H9 (cell line): ENCODE measurements at regions not wholly inside any gene's neighbourhood (a gene's known extent, or its start where the extent isn't known, plus 50 kb on each side); places are given as distances from the start of the nearest gene placed in this dataset.

Experiments
- DNase-seq: peaks from one replicate; pipeline ENCODE4 v3.0.0-alpha.2; 2017
- H2AFZ ChIP-seq: one replicate; pipeline ENCODE4 v1.6.1; 2013; ENCODE audit warnings: mild to moderate bottlenecking, low read length, control low read depth, moderate library complexity
- H2AK5ac ChIP-seq: 2 replicates; pipeline ENCODE4 v1.6.1; 2013; ENCODE audit warnings: low read length, control low read depth, mixed read lengths; ENCODE audit not compliant: insufficient read length
- H2BK120ac ChIP-seq: one replicate; pipeline ENCODE4 v1.6.1; 2013; ENCODE audit warnings: low read depth, mild to moderate bottlenecking, low read length, control low read depth, inconsistent platforms; ENCODE audit not compliant: poor library complexity, severe bottlenecking
- H2BK12ac ChIP-seq: 2 replicates; pipeline ENCODE4 v1.6.1; 2013; ENCODE audit warnings: low read length, control low read depth, mixed read lengths, low read depth; ENCODE audit not compliant: insufficient read length
- H2BK15ac ChIP-seq: 2 replicates; pipeline ENCODE4 v1.6.1; 2013; ENCODE audit warnings: low read depth, low read length, control low read depth
- H2BK20ac ChIP-seq: one replicate; pipeline ENCODE4 v1.6.1; 2013; ENCODE audit warnings: low read depth, mild to moderate bottlenecking, low read length, control low read depth, inconsistent platforms; ENCODE audit not compliant: poor library complexity, severe bottlenecking
- H2BK5ac ChIP-seq: 2 replicates; pipeline ENCODE4 v1.6.1; 2013; ENCODE audit warnings: low read length, control low read depth, mixed read lengths; ENCODE audit not compliant: insufficient read length
- H3K14ac ChIP-seq: 2 replicates; pipeline ENCODE4 v1.6.1; 2013; ENCODE audit warnings: low read length, control low read depth; ENCODE audit not compliant: insufficient read depth
- H3K18ac ChIP-seq: 2 replicates; pipeline ENCODE4 v1.6.1; 2013; ENCODE audit warnings: low read depth, mild to moderate bottlenecking, mixed read lengths, low read length, control low read depth; ENCODE audit not compliant: insufficient read length
- H3K23ac ChIP-seq: 2 replicates; pipeline ENCODE4 v1.6.1; 2013; ENCODE audit warnings: low read length, control low read depth, mixed read lengths, low read depth; ENCODE audit not compliant: insufficient read length
- H3K23me2 ChIP-seq: 2 replicates; pipeline ENCODE4 v1.6.1; 2013; ENCODE audit warnings: low read depth, mild to moderate bottlenecking, mixed read lengths, low read length, control low read depth; ENCODE audit not compliant: insufficient read length, poor library complexity, severe bottlenecking
- H3K27ac ChIP-seq: 2 replicates; pipeline ENCODE4 v1.5.1; 2013; ENCODE audit warnings: low read length, control low read depth, mixed read lengths, low read depth; ENCODE audit not compliant: insufficient read length
- H3K27me3 ChIP-seq: 2 replicates; pipeline ENCODE4 v1.6.1; 2013; ENCODE audit warnings: low read length, control low read depth, inconsistent platforms; ENCODE audit not compliant: insufficient read depth
- H3K4ac ChIP-seq: 2 replicates; pipeline ENCODE4 v1.6.1; 2013; ENCODE audit warnings: low read depth, mild to moderate bottlenecking, control low read depth, inconsistent platforms, low read length, moderate library complexity
- H3K4me1 ChIP-seq: 2 replicates; pipeline ENCODE4 v1.6.1; 2013; ENCODE audit warnings: low read length, control low read depth, inconsistent platforms; ENCODE audit not compliant: insufficient read depth
- H3K4me2 ChIP-seq: 2 replicates; pipeline ENCODE4 v1.6.1; 2013; ENCODE audit warnings: low read length, control low read depth, mixed read lengths; ENCODE audit not compliant: insufficient read length, insufficient read depth
- H3K56ac ChIP-seq: 2 replicates; pipeline ENCODE4 v1.6.1; 2013; ENCODE audit warnings: low read depth, mild to moderate bottlenecking, mixed read lengths, low read length, control low read depth; ENCODE audit not compliant: insufficient read length
- H3K79me1 ChIP-seq: 2 replicates; pipeline ENCODE4 v1.6.1; 2013; ENCODE audit warnings: low read depth, mild to moderate bottlenecking, moderate library complexity, low read length, control low read depth, inconsistent platforms; ENCODE audit not compliant: insufficient read depth, poor library complexity, severe bottlenecking
- H3K79me2 ChIP-seq: 2 replicates; pipeline ENCODE4 v1.6.1; 2013; ENCODE audit warnings: low read length, control low read depth, inconsistent platforms; ENCODE audit not compliant: insufficient read depth
- H3K9ac ChIP-seq: 2 replicates; pipeline ENCODE4 v1.6.1; 2013; ENCODE audit warnings: low read length, control low read depth, mixed read lengths; ENCODE audit not compliant: insufficient read length; ENCODE audit errors: extremely low read depth
- H3K9me3 ChIP-seq: one replicate; pipeline ENCODE4 v1.6.1; 2013; ENCODE audit warnings: low read depth, low read length, inconsistent platforms; ENCODE audit not compliant: control insufficient read depth
- H3T11ph ChIP-seq: one replicate; pipeline ENCODE4 v1.6.1; 2013; ENCODE audit warnings: mild to moderate bottlenecking, low read length, control low read depth, inconsistent platforms
- H4K20me1 ChIP-seq: one replicate; pipeline ENCODE4 v1.6.1; 2013; ENCODE audit not compliant: control insufficient read depth, insufficient read length, insufficient read depth
- H4K5ac ChIP-seq: 2 replicates; pipeline ENCODE4 v1.6.1; 2013; ENCODE audit warnings: low read depth, mild to moderate bottlenecking, mixed read lengths, low read length, control low read depth; ENCODE audit not compliant: insufficient read length
- H4K8ac ChIP-seq: replicated peaks from 2 replicates; pipeline ENCODE4 v1.6.1; 2013; ENCODE audit warnings: low read length, control low read depth, mixed read lengths, low read depth; ENCODE audit not compliant: insufficient read length
- H4K91ac ChIP-seq: 2 replicates; pipeline ENCODE4 v1.6.1; 2013; ENCODE audit warnings: low read depth, mild to moderate bottlenecking, moderate library complexity, mixed read lengths, low read length, control low read depth; ENCODE audit not compliant: insufficient read length
- H3K27ac Mint-ChIP-seq, 3 experiments: 2 replicates in 2 of 3; 3 replicates in 1 of 3; pipeline ENCODE4 v1.8.0; 2020 to 2021; ENCODE audit warnings: mixed read lengths in 3 of 3, mild to moderate bottlenecking in 1 of 3, moderate library complexity in 1 of 3
- H3K27me3 Mint-ChIP-seq: 2 replicates; pipeline ENCODE4 v1.8.0; 2021; ENCODE audit warnings: low read depth, mild to moderate bottlenecking, moderate library complexity, mixed read lengths
- H3K36me3 Mint-ChIP-seq, 3 experiments: 2 replicates in 2 of 3; 3 replicates in 1 of 3; pipeline ENCODE4 v1.8.0; 2020 to 2021; ENCODE audit warnings: low read depth in 3 of 3, mixed read lengths in 3 of 3; ENCODE audit not compliant: insufficient read depth in 1 of 3
- H3K4me1 Mint-ChIP-seq, 2 experiments: 2 replicates each; pipeline ENCODE4 v1.8.0; 2020; ENCODE audit warnings: mixed read lengths in 2 of 2
- H3K4me3 Mint-ChIP-seq, 2 experiments: 2 replicates in 1 of 2; 3 replicates in 1 of 2; pipeline ENCODE4 v1.8.0; 2020 to 2021; ENCODE audit warnings: mild to moderate bottlenecking in 2 of 2, mixed read lengths in 2 of 2, moderate library complexity in 1 of 2
- H3K9me3 Mint-ChIP-seq, 2 experiments: 2 replicates in 1 of 2; 3 replicates in 1 of 2; pipeline ENCODE4 v1.8.0; 2020; ENCODE audit warnings: mild to moderate bottlenecking in 2 of 2, mixed read lengths in 2 of 2, moderate library complexity in 1 of 2
- CTCF ChIP-seq: fragments of 200-600 bp; sonication (generic); conservative IDR thresholded peaks from 3 replicates; pipeline ENCODE4 v1.8.0; 2021; ENCODE audit warnings: antibody characterized with exemption, mild to moderate bottlenecking
- WGBS: extraction: QIAGEN DNeasy Blood & Tissue Kit; methylation state at CpG from one replicate; pipeline ENCODE4 v1.1.7; 2013; ENCODE audit warnings: missing lambda C conversion rate, low lambda C conversion rate, mixed read lengths; ENCODE audit not compliant: insufficient read length; ENCODE audit errors: extremely low coverage; 5-methylcytosine and 5-hydroxymethylcytosine counted together

- no CpG with 5 or more reads among the region's 1 CpG for WGBS
- Histone ChIP-seq H3K4me2 (no peak overlapping the region), H3K79me2 (no peaks in the 10 kb centered on the region), H4K91ac (no peak overlapping the region), H3K79me1 (no peaks in the 10 kb centered on the region), H3K18ac (no peak overlapping the region), H3K14ac (no peak overlapping the region), H2BK15ac (no peak overlapping the region), H3K4ac (no peak overlapping the region), H2BK5ac (no peak overlapping the region), H2AFZ (no peak overlapping the region), H3K4me1 (no peaks in the 10 kb centered on the region), H3K23ac (no peak overlapping the region), H2BK20ac (no peak overlapping the region), H2BK12ac (no peak overlapping the region), H2BK120ac (no peak overlapping the region), H3K23me2 (no peaks in the 10 kb centered on the region), H3K56ac (no peak overlapping the region), H3K27me3 (no peaks in the 10 kb centered on the region), H3K9ac (no peak overlapping the region), H4K20me1 (no peaks in the 10 kb centered on the region), H2AK5ac (no peak overlapping the region), H3K9me3 (no peaks in the 10 kb centered on the region), H3K27ac (no peak overlapping the region), H4K8ac (no peak overlapping the region), H3T11ph (no peak overlapping the region), H4K5ac (no peak overlapping the region)
- Mint-ChIP-seq H3K4me3 (no peak overlapping the region), H3K36me3 (peaks cover 13 to 23% (median 17%) of the 10 kb centered on the region in 3 experiments), H3K27me3 (peaks cover 1% of the 10 kb centered on the region; the same call in 1 of the 2 replicates), H3K27ac (no peak overlapping the region), H3K4me1 (peaks cover 8 to 9% of the 10 kb centered on the region in 2 experiments), H3K9me3 (peaks cover 0 to 44% of the 10 kb centered on the region in 2 experiments; a peak in 4 of 5 replicates)
- no peak for DNase-seq
- no peak for TF ChIP-seq CTCF
These were observed 153.0 kb upstream of the PPP1R2C start for GRCh38 chrX:42930951-42931350.
